ENCODE measurements at regions not wholly inside any gene's neighbourhood (a gene's known extent, or its start where the extent isn't known, plus 50 kb on each side); places are given as distances from the start of the nearest gene placed in this dataset.
A peak's percentile ranks its signal among the peaks of the same experiment; 100 is the strongest.

GRCh38 chr11:19646921-19647320 lies 65.7 kb upstream of the NAV2 start:
- Histone ChIP-seq H3K4me1 (replicated peaks in 1 of 2) (peaks cover 0 to under 1% of the 10 kb centered on the region in 2 donors), H3K9me3 (replicated peaks in 1 of 3) (no peaks in the 10 kb centered on the region), H3K27me3 (no peaks in the 10 kb centered on the region), H3K4me3 (no peak overlapping the region), H3K36me3 (replicated peaks in 1 of 2) (no peaks in the 10 kb centered on the region), H3K27ac (no peak overlapping the region)
- 65 to 84% (median 73%) methylated on average over 3 of the region's 3 CpGs; no CpG with 5 or more reads in 1 of the 4 donors for WGBS, 4 donors
- no peak for TF ChIP-seq CTCF (IDR thresholded peaks at IDR 0.05)
- no peak for TF ChIP-seq POLR2A (IDR thresholded peaks at IDR 0.05)
- DNase-seq, result peak in 1 of 7 donors; percentile 26
- intact Hi-C loops (cut with DNase I), result no loop called here

GRCh38 chr11:19646308-19646707 lies 66.3 kb upstream of the NAV2 start:
- no peak for DNase-seq
- Histone ChIP-seq H3K9me3 (replicated peaks in 1 of 3) (no peaks in the 10 kb centered on the region), H3K36me3 (replicated peaks in 1 of 2) (no peaks in the 10 kb centered on the region), H3K4me3 (no peak overlapping the region), H3K4me1 (replicated peaks in 1 of 2) (peaks cover 0 to 5% of the 10 kb centered on the region in 2 donors), H3K27me3 (no peaks in the 10 kb centered on the region), H3K27ac (no peak overlapping the region)
- TF ChIP-seq CTCF (IDR thresholded peaks at IDR 0.05), result no peak
- TF ChIP-seq POLR2A (IDR thresholded peaks at IDR 0.05), result no peak
- WGBS, 4 donors, result 91 to 100% (median 94%) methylated on average over 1 of the region's 1 CpG
- intact Hi-C loops (cut with DNase I), result no loop called here

GRCh38 chr11:19644316-19644715 lies 68.3 kb upstream of the NAV2 start:
- TF ChIP-seq CTCF (IDR thresholded peaks at IDR 0.05), result no peak
- TF ChIP-seq POLR2A (IDR thresholded peaks at IDR 0.05), result no peak
- Histone ChIP-seq H3K27me3 (no peaks in the 10 kb centered on the region), H3K9me3 (replicated peaks in 1 of 3) (no peaks in the 10 kb centered on the region), H3K27ac (no peak overlapping the region), H3K4me1 (replicated peaks in 1 of 2) (peaks cover 0 to 5% of the 10 kb centered on the region in 2 donors), H3K4me3 (no peak overlapping the region), H3K36me3 (replicated peaks in 1 of 2) (no peaks in the 10 kb centered on the region)
- intact Hi-C loops (cut with DNase I), result no loop called here
- 92 to 100% (median 95%) methylated on average over 4 of the region's 4 CpGs for WGBS, 4 donors
- DNase-seq, result no peak

- TF ChIP-seq CTCF (IDR thresholded peaks at IDR 0.05) (no peak), POLR2A (IDR thresholded peaks at IDR 0.05) (no peak)
- intact Hi-C loops (cut with DNase I), result no loop called here
- Histone ChIP-seq H3K27ac (no peak overlapping the region), H3K36me3 (replicated peaks in 1 of 2) (no peaks in the 10 kb centered on the region), H3K4me1 (replicated peaks in 1 of 2) (peaks cover 0 to 5% of the 10 kb centered on the region in 2 donors), H3K9me3 (replicated peaks in 1 of 3) (no peaks in the 10 kb centered on the region), H3K27me3 (no peaks in the 10 kb centered on the region), H3K4me3 (no peak overlapping the region)
- DNase-seq, result no peak
- 59 to 72% (median 68%) methylated on average over 6 of the region's 6 CpGs for WGBS, 4 donors
Measured at GRCh38 chr11:19642185-19643158, 70.2 kb upstream of the NAV2 start.

Data from adrenal gland (tissue), 9 donors.